Coronary artery (tissue), 2 donors: ENCODE measurements at regions not wholly inside any gene's neighbourhood (a gene's known extent, or its start where the extent isn't known, plus 50 kb on each side); places are given as distances from the start of the nearest gene placed in this dataset.

Experiments used
- DNase-seq: peaks from one replicate; pipeline ENCODE4 v3.0.0-alpha.2; 2017; ENCODE audit warnings: low spot score
- H3K27ac ChIP-seq, 2 donors: fragments of 200-600 bp; sonication (generic); one replicate each; pipeline ENCODE4 v1.5.1; 2016 to 2019
- H3K4me3 ChIP-seq: fragments of 200-600 bp; sonication (generic); 2 replicates; pipeline ENCODE4 v1.5.1; 2016; ENCODE audit warnings: mild to moderate bottlenecking, moderate library complexity
- TF ChIP-seq, protein P1 (sequence below): fragments of 200-600 bp; sonication (generic); IDR thresholded peaks from one replicate; pipeline ENCODE4 v1.5.1; 2019; ENCODE audit warnings: antibody characterized with exemption

DNA sequence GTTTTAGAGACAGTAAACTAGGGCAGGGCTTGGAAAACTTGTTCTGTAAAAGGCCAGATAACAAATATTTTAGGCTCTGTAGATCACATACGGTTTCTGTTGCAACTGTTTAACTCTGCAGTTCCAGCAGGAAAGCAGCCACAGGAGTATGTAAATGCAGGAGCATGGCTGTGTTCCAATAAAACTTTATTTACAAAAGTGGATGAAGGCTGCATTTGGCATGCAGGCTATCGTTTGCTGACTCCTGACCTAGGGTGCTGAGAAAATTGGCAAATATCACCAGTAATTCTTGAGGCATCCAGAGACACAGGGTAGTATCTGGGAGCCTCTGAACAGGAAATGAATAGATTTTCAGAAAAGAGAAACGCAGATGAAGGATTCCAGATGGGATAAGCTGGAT lies 274.0 kb downstream of the MAF start:
- TF ChIP-seq, protein P1, sequence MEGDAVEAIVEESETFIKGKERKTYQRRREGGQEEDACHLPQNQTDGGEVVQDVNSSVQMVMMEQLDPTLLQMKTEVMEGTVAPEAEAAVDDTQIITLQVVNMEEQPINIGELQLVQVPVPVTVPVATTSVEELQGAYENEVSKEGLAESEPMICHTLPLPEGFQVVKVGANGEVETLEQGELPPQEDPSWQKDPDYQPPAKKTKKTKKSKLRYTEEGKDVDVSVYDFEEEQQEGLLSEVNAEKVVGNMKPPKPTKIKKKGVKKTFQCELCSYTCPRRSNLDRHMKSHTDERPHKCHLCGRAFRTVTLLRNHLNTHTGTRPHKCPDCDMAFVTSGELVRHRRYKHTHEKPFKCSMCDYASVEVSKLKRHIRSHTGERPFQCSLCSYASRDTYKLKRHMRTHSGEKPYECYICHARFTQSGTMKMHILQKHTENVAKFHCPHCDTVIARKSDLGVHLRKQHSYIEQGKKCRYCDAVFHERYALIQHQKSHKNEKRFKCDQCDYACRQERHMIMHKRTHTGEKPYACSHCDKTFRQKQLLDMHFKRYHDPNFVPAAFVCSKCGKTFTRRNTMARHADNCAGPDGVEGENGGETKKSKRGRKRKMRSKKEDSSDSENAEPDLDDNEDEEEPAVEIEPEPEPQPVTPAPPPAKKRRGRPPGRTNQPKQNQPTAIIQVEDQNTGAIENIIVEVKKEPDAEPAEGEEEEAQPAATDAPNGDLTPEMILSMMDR: no peak
- Histone ChIP-seq H3K4me3 (no peak overlapping the region), H3K27ac (no peak overlapping the region)
- DNase-seq: no peak

DNA sequence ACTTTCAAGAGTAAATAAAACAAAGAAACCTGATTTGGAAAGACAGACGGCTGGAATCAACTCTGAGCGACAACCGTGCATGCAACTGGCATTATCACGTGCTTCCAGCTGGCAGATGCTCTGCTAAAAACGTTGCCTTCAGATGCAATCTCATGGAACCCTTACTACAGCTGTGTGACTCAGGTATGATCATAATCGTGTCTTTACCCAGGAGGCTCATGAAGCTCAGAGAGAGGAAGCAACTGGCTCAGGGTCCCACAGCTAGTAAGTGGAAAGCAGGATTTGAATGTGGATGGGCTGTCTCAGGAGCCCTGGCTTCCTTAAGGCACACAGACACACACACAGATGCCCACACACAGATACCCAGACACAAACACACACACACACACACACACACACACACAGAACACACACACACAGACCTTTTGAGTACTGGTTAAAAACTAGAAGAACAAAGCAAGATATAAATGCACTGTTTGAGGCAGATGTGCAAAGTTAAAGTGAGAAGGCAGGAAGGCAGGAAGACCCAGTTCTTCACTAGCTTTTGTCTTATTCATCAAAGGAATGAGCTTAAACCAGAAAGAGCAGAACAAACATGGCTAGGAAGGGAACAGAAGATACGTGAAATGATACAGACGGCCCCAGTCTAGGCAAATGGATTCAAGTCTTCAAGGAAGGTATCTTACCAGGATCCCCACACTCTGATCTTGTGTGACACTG lies 275.2 kb downstream of the MAF start:
- TF ChIP-seq, protein P1: no peak
- H3K27ac ChIP-seq: no peak overlapping the region
- H3K4me3 ChIP-seq: no peak overlapping the region
- no peak for DNase-seq

DNA sequence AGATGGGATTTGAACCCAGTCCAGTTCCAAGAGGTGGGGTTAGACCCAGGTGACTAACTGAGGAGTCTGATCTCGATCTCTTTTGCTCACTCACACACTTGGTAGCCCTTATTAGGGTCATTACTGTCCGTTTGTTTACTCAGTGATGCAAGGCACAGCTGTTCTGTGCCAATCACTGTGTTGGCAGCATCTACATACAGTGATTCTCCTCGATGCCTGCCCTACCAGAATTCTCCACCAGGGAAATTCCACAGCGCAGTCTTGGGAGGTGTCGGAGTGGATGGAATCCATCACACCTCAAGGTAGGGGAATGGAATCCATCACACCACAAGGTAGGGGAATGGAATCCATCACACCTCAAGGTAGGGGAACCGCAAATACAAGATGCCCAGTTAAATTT lies 279.6 kb downstream of the MAF start:
- Histone ChIP-seq H3K4me3 (no peak overlapping the region), H3K27ac (no peak overlapping the region)
- DNase-seq: no peak
- TF ChIP-seq, protein P1: no peak

DNA sequence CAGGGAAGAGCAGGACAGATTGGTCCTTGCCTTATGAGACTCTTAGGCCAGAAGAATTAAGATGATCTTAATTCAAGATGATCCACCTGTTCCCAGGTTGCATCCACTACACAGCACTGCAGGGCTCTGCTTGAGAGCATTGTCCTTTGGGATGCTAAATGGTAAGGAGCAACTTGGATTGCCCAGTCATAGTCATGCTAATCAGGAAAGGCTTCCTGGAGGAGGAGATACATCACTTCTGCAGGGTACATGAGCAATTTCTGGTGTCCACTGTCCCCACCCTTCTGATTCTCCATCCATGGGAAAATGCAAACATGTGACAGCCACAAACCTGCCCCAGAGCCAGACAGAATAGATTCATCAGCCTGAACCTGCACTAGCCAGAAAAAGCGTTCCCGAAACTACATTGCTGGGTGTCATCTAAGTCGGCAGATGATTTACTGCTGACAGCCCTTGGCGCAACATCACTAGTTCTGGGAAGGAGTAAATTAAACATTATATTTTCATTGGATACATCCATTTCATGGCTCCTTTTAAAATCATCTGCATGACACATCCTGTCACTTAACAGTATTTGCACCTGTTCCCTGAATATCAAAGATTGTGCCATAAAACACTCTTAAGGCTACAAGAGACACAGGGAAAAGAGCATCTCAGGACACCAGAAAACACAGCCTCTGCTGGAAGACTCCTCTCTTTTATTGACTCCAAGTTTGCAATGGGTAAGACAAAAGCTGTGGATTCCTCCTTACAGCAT lies 282.2 kb downstream of the MAF start:
- no peak overlapping the region for H3K27ac ChIP-seq
- no peak for DNase-seq
- no peak overlapping the region for H3K4me3 ChIP-seq
- TF ChIP-seq, protein P1: no peak

DNA sequence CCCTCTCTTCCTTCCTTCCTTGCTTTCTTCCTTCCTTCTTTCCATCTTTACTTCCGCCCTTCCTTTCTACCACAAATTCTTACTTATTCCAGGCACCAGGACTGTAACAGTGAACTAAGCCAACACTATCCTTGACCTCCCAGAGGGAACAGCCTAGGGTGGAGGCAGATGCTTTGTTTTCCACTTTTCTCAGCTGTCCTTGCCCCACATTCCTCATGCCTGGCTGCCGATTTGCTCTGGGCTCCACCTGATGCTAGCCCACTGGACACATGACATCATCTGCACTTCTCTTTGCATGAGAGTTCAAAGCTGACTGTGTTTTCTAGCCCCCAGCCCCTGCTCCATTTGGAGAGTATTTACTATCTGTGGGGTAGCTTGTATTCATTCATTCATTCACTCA lies 283.0 kb downstream of the MAF start:
- Histone ChIP-seq H3K4me3 (no peak overlapping the region), H3K27ac (no peak overlapping the region)
- TF ChIP-seq, protein P1: no peak
- no peak for DNase-seq

DNA sequence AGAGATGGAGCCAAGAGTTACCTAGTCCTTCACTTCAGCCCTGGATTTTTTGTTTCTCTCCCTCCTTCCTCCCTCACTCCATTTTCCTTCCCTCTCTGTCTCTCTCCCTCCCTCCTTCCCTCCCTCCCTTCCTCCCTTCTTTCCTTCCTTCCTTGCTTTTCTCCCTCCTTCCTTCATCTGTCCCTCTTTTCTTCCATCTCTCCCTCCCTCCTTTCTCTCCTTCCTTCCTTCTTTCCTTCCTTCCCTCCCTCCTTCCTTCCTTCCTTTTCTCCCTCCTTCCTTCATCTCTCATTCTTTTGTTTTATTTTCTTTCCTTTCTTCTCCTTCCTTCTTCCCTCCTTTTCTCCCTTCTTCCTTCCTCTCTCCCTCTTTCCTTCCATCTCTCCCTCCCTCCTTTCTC lies 283.5 kb downstream of the MAF start:
- Histone ChIP-seq H3K4me3 (no peak overlapping the region), H3K27ac (no peak overlapping the region)
- DNase-seq: no peak
- TF ChIP-seq, protein P1: no peak

DNA sequence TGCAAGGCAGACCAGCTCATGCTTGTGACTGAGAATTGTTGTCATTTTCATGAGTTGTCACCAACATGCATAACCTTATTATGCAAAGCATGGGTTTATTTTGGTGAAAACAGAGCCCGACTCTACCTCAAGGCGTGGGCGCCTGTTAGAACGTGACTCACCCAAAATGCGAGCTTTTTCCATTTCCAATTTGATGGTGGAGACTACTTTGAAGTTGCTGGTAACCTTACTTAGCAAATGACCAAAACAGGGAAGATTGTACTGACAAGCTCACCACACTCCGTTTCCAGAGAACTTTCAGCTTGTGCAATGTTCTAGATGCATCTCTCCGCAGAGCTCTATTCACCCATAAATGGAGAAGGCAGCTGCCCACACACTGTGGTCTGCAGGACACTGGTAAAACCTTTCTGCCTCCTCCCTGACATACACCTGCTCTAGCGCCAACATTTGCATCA lies 284.5 kb downstream of the MAF start:
- DNase-seq: no peak
- no peak overlapping the region for H3K27ac ChIP-seq
- TF ChIP-seq, protein P1: no peak
- H3K4me3 ChIP-seq: no peak overlapping the region
